ENCODE measurements at regions not wholly inside any gene's neighbourhood (a gene's known extent, or its start where the extent isn't known, plus 50 kb on each side); places are given as distances from the start of the nearest gene placed in this dataset.

GRCh38 chr5:82374637-82375036, 96.5 kb upstream of the RPS23 start:
- no peak for TF ChIP-seq CTCF (IDR thresholded peaks at IDR 0.05; ENCODE audit: low read depth, low read length)
- no peak for DNase-seq (ENCODE audit: extremely low read depth, low read depth)

GRCh38 chr5:82367930-82368329, 89.8 kb upstream of the RPS23 start:
- DNase-seq (ENCODE audit: extremely low read depth, low read depth), result no peak
- TF ChIP-seq CTCF (IDR thresholded peaks at IDR 0.05; ENCODE audit: low read depth, low read length), result no peak

GRCh38 chr5:82365744-82366228, 87.6 kb upstream of the RPS23 start:
- no peak for TF ChIP-seq CTCF (IDR thresholded peaks at IDR 0.05; ENCODE audit: low read depth, low read length)
- no peak for DNase-seq (ENCODE audit: extremely low read depth, low read depth)

DNA sequence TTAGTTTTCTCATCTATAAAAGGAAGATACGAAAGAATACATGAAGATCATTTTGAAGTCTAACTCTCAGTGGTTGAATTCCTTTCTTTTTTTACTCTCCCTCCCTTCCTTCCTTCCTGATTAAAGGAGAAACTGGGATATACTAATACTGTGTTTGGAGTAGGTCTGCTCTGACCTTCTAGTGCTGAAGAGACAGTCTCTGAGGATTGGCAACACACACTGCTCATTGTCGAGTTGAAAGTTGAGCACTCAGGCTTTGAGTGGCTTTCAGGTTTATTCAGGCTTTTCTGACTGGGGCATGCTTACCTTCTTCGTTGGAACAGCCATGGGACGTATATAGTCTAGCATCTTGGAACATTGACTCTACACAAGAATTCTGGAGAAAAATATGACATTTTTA, 86.9 kb upstream of the RPS23 start:
- DNase-seq (ENCODE audit: extremely low read depth, low read depth), result no peak
- no peak for TF ChIP-seq CTCF (IDR thresholded peaks at IDR 0.05; ENCODE audit: low read depth, low read length)

GRCh38 chr5:82364497-82364896, 86.3 kb upstream of the RPS23 start:
- peak; percentile 67 for TF ChIP-seq CTCF (IDR thresholded peaks at IDR 0.05; ENCODE audit: low read depth, low read length)
- DNase-seq (ENCODE audit: extremely low read depth, low read depth), result no peak

DNA sequence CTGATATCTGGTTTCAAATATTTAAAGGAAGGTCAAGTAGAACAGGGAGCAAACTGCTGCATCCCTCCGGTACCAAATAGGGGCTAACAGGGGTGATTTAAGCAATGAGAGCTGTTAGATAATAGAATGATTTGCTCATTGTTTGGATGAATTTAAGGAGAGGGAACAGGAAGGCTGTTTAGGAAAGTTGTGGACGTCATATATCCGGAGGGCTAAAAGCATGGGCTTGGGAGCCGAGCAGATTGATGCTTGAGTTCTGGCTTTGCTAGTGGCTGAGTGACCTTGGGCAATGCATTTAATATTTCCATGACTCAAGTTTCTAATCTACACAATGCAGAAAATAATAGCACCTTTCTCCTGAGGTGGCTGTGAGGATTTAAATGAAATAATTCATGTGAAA, 85.4 kb upstream of the RPS23 start:
- no peak for TF ChIP-seq CTCF (IDR thresholded peaks at IDR 0.05; ENCODE audit: low read depth, low read length)
- no peak for DNase-seq (ENCODE audit: extremely low read depth, low read depth)

- no peak for DNase-seq (ENCODE audit: extremely low read depth, low read depth)
- TF ChIP-seq CTCF (IDR thresholded peaks at IDR 0.05; ENCODE audit: low read depth, low read length), result no peak
Observed at GRCh38 chr5:82362636-82363035, 84.5 kb upstream of the RPS23 start.

Measured in AG09319 (cell line).